NCI-H1417 treated with DMSO at 0.1 percent for 48 hours (cell line): ENCODE measurements at regions not wholly inside any gene's neighbourhood (a gene's known extent, or its start where the extent isn't known, plus 50 kb on each side); places are given as distances from the start of the nearest gene placed in this dataset.
"Not testable (repeated sequence)": the region's sequence is repeated elsewhere in the genome, so short reads cannot be mapped to it uniquely, and the experiment has no call there.

Experiments used
- DNase-seq: peaks from one replicate; lab custom pipeline; 2025; lab: John Stamatoyannopoulos, UW

DNA sequence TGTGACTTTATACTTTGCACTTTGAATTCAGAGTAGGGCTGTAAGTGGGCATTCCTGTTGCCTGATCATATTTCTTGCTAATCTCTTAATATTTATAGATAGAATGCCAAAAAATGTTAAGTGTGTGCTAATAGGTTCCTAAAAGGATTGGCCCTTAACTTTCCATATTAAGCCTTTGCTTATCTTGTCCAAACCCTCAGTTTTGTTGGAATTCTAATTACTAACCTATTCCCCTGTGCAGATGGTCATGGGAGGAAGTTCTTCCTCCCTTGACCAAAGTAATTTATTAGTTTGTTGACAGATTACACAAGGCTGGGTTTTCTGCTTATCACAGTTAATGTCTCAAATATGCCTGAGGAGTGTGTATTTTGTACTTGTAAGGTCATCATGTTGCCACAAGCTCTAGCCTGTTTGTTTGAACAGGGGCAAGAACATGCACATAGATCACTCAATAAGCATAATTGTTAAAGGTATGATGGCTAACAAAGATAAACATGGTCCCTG is 541.1 kb upstream of the SPRY2 start:
- peak; percentile 96 for DNase-seq

DNA sequence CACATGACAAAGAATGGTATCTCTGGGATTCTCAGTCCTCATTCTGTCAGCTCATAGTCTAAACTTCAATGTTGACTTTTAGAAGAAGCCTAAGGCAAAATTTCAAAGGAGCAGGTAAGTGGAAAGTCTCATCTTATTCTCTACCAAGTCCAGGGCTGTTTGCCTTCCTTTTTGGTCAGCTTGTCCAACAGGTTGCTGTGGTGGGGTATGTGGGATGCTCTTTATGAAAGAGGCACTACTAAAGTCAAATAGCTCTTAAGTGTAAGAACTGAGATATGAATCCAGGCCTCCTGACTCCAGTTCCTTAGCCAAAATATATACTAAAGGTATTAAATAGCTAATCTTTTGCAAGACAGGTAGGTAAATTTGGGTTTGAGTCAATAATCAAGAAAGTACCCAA is 540.6 kb upstream of the SPRY2 start:
- DNase-seq: no peak

DNA sequence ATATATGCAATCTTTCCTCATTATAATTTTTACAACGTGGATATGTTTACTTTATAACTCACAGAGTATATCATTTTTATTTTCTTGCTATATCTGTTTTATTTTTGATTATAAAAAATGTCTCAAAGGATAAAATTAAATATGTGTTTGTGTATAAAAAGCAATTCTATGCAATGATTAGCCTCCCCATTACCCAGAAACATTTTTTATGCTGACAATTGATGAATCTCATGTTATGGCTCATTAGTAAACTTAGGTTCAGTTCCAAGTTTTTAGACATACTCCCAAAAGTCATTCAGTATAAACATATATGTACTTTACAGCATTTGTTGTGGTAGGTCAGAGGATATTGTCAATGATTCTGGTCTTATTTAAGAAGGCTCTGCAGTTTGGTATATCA is 540.1 kb upstream of the SPRY2 start:
- no peak for DNase-seq

DNA sequence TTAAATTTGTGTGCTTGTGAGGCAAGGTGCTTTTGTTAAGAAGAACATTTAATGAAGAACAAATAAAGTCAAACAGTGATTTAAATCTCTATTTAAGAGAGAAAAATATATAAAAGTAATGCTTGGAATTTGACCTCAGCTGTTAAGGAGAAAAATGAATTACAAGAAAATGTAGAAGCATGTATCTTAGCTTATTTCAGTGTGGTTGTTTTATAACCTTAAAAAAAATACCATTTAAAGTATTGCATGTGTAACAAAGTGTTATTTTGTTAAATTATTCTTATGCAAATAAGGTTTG is 537.0 kb upstream of the SPRY2 start:
- DNase-seq: no peak

DNA sequence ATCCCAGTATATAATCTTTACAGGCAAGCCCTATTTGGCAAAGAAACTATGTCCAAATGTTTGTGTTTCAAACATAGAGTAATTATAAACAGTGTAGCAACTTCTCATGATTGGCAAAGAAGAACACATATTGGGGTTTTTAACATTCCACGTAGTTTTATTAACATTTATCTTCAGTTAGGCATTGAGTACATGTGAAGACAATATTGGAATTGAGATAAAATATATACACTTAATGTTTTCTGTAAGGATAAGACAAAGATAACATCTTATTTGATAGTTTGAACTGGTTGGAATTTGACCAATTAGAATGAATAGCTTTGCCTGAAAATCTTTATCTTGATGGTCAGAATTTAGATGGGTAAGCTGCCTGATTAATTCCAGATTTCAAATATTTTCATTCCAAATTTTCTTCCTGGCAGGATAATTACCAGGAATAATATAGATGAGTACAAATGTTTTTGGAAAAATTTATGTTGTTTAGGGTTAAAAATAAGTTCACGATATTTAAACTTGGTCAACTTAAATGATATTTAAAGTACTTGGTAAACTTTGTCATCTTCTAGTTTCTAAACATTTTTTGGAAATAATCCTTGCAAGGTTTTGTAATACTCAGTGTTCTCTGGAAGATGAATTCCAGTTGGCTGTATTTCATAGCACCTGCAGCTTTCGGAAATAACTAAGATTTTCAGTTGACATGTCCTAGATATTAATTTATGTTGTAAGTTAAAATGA is 536.5 kb upstream of the SPRY2 start:
- no peak for DNase-seq

DNA sequence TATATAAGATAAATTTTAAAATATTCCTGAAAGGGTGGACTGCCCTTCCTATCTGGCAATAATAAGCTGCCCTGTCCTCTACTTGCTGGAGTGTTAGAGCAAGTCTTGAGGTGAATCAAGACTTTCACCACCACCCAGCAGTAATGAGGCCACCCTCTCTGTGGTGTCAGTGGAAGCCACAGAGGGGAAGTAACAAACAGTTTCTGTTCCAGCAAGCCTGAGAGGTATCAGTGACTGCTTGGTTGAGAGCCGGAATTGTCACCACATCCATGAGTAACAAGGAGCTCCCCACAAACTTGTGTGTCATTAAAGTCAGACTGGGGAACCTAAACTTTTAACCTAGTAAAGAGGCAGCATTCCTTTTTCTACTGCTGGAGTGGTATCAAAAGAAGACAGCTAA is 532.7 kb upstream of the SPRY2 start:
- DNase-seq: no peak

DNA sequence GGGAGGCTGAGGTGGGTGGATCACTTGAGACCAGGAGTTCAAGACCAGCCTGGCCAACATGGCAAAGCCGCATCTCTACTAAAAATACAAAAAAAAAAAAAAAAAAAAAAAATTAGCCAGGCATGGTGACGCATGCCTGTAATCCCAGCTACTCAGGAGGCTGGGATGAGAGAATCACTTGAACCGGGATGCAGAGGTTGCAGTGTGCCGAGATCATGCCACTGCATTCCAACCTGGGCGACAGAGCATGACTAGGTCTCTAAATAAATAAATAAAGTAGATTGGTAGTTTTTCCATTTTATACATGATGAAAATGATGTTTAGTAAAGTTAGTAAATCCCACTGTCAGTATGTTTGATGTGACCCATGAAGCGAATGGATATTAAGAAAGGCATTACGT is 531.0 kb upstream of the SPRY2 start:
- DNase-seq: not testable (repeated sequence)

DNA sequence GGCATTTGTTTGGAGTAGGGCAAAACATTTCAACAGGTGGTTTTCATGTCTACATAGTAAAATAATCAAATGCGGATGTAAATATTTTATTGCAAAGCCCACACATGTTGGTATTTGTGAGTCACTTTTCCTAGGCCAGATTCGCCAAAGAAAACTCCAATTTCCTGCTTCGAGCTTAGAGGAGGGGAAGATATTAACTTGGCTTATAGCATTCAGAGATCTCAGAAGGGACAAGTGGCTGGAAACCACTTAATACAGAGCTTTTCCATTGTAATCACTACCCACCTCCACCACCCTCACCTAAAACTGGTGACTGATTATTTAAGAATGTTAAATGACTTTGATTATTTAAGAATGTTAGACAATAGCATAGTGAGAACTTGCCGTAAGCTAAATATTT is 530.6 kb upstream of the SPRY2 start:
- DNase-seq: no peak

DNA sequence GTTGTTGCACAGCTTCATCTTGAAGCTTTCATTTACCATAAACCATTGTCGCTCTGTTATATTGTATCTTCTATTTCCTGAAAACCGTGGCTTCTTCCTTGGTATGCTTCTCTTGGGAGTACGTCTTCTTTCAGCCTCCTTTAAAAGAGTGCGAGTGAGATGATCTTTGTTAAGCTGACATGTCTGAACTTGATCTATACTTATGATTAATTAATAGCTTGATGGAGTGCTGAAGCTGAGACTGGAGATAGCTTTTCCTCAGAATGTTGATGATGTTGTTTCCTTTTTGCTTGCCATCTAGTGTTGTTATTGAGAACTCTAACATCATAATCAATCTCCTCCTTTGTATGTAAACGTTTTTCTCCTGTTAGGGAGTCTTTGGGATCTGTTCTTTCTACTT is 529.3 kb upstream of the SPRY2 start:
- DNase-seq: no peak

DNA sequence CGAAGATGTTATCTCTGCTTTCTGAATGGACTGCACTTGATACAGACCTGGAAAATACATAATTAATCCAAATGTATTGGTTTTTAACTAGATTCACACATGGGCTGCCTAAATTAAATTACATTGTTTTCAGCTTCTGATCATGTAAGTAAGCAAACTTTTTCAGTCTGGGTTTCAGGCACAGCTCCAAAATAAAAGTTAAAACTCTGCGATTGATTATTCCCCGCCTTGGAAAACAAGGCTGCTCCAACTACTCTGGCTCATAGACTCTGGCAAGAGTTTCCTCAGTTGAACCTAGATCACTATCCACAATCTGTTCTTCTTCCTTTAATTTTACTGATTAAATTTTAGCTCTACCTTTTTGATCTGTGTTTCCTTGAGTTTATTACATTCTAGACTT is 526.0 kb upstream of the SPRY2 start:
- no peak for DNase-seq

DNA sequence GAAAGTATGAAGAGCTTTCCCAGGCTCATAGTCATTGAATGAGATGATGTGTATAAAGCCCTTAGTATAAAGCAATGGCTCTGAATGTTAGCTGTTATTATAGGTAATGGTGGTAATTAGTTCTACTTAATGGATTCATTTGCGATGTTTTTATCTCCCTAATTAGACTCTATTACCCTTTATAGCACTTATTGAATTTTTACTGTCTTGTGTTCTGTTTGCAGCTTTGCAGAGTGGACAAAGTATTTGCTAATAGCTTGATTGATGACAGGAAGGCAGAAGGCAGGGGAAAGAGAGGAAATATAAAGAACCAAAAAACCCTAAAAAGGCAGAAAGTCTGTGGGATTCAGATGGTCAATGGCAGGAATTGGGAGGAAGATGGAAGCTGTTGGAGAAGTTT is 524.4 kb upstream of the SPRY2 start:
- DNase-seq: peak; percentile 97

DNA sequence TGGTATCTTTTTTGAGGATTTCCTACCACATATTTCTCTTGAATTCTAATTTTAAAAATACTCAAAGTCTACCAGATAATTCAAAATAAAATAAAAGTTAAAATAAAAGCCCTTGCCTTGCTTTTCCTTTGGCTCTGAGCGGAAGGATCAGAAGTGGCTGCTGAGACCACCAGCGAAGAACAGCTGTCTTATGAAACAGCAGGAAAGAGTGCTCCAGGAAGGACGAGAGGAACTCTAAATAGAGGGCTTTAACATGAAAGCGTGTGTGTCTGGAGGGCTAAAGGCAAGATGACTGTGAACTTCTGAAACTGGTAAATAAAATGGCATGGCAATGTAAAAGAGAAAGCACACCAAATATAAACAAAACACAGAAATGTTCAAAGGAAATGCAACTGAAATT is 521.5 kb upstream of the SPRY2 start:
- no peak for DNase-seq

DNA sequence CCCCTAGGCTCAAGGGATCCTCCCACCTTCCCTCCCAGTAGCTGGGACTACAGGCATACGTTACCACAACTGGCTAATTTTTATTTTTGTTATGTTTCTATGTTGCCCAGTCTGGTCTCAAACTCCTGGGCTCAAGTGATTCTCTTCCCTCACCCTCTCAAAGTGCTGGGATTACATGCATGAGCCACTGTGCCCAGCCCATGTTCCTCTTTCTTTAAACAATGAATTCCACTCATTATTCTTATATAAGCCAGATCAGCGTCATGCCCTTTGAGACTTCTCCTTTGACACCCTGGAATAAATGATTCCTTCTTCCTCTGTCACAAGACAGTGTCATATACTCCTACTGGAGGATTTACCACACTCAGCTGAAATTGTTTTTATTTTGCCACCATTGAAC is 519.9 kb upstream of the SPRY2 start:
- DNase-seq: no peak

DNA sequence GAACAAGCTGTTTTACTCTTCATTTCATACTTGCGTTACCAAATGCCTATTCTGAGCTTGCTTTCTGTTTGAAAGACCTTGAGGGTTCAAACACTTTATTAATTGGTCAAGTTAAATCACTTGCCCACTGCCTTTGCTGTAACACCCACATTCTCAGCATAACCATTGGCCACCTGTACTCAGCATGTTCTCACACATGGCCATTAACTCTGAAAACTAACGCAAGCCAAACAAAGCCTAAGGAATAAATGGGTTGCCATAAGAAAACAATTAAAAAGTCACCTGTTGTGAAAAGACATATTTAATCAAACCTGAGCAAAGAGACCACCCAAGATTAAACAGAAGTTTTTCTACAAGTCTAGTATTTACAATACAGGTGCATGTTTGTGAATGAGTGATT is 517.2 kb upstream of the SPRY2 start:
- DNase-seq: peak; percentile 18

DNA sequence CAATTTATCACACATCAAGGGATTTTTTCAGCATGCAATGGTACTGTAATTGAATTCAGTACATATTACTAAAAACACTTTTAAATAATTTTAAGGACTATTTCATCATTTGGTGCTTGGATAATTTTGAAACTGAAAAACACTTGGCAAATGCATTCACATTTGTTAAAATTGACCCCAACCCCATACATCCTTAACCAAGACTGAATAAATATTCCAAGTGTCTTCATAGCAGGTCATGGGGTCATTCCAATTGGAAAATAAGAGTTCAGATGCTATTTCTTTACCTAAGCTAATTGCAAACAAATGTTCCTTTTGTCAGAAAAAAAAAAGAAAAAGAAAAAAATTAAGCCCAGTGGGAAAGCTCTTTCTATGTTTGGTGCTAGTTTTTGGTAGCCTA is 516.4 kb upstream of the SPRY2 start:
- no peak for DNase-seq

DNA sequence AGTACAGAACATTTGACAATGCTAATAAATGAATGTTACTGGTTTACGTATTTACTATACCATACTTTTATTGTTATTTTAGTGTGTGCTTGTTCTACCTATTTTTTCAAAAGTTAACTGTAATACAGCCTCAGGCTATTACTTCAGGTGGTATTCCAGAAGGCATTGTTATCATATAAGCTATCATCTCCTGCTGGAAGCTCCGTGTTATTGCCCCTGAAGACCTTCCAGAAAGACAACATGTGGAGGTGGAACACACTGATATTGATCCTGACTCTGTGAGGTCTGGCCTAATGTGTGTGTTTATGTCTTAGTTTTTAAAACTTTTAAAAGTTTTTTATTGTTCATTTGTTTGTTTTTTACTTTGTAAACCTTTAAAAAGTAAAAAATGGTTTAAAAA is 509.8 kb upstream of the SPRY2 start:
- DNase-seq: no peak

DNA sequence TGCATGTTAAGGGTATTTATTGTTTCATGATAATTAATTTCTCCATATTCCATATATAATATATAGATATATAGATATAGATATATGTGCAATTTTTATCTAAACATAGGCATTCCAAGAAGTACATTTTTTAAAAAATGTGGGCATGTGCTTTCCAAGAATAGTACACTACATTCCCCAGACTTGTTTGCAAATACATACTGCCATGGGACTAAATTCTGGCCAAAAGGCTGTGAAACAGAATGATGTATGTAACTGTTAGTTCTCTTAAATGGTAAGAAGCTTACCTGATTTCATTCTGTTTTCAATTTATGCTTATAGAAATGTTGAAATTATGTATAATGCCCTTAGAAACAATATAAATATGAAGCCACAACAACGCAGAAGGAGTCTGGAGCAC is 503.2 kb upstream of the SPRY2 start:
- DNase-seq: no peak

DNA sequence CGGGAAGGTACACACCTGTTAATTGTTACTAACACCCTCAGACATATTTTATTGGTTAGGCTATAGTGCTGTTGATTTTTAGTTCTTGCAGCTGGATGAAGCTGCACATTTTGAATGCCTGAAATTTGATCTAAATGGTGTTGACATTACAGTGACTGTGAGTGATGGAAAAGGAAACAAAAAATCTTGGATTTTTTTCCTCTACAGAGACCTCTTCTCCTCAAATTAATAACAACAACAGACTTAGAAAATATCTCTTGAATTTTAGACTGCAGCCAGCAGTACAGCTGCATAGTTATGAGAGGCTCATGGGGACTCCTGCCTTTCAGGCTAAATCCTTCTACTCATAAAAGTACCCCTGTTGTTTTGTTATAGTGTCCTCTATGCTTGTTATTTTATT is 500.5 kb upstream of the SPRY2 start:
- DNase-seq: no peak

DNA sequence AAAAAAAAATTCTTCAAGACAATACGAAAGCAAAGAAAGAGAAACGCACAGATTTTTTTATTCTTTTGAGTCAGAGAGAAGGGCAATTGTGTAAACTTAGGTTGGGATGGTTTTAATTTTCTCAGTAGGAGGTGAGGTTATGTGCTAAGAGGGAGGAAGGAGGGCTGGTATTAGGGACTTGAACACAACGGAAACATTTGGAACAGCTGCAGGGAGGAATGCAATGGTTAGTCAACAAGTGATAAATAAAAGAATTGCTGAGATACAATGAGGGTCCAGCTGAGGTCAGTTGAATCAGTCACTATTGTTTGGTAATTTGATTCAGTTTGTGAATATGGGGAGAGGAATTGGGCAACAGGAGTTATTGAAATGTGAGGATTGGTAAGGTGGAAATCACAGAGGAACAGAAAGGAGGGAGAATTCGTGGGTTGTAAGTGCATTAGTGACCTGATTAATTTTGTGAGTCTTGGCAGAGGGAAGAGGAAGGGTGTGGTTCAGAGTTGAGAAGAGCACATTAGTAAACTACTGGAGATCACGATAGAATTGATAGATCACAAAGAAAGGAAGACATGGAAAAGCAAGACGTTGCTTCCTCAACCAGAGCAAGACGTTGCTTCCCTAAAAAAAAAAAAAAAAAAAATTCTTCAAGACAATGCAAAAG is 499.5 kb upstream of the SPRY2 start:
- DNase-seq: no peak

DNA sequence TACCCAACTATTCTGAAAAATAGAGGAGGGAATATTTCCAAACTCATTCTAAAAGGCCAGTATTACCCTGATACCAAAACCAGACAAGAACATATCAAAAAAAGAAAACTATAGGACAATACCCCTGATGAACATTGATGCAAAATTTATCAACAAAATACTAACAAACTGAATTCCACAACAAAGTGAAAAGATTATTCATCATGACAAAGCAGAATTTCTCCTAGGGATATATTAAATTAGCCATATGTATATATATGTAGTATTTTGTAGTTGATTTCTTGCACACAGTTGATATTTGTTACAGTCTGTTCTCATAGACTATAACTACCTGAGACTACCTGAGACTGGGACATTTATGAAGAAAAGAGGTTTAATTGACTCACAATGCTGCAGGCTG is 495.0 kb upstream of the SPRY2 start:
- no peak for DNase-seq

DNA sequence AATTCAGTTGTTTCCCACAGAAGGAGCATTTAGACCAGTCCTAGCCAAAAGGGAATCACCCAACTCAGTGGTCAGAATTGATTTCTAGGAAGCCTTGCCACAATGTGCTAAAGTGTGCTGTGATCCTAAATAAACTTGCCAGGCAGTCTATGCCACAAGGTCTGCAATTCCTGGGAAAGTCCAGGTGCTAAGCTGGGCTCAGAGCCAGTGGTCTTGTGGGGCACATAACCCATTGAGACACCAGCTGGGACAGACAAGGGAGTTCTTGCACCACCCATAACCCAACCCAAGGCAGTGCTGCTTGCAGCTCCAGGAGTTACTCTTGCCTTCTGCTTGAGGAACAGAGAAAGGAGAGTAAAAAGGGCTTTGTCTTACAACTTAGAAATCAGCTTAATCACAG is 489.5 kb upstream of the SPRY2 start:
- no peak for DNase-seq

DNA sequence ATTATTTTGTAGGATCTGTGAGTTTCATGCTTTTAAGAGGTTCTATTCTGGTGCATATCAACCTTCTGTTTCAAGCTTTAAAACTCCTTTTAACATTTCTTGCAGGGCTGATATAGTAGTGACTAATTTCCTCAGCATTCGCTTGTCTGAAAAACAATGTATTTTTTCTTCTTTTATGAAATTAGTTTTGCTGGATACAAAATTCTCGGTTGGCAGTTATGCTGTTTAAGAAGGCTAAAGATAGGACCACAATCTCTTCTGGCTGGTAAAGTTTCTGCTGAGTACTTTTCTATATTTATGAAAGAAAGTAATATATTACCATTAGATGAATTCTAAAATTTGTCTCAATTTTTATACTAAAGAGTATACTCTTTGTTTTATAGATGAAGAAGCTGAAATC is 487.8 kb upstream of the SPRY2 start:
- DNase-seq: no peak

DNA sequence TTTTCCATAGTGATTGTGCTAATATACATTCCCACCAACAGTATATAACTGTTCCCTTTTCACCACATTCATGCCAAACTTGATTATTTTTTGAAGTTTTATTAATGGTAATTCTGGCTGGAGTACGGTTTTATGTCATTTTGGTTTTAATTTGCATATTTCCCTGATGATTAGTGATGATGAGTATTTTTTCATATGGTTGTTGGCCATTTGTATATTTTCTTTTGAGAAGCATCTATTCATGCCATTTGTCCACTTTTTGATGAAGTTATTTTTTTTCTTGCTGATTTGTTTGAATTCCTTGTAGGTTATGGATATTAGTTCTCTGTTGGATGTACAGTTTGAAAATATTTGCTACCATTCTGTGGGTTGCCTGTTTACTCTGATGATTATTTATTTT is 484.4 kb upstream of the SPRY2 start:
- DNase-seq: no peak

DNA sequence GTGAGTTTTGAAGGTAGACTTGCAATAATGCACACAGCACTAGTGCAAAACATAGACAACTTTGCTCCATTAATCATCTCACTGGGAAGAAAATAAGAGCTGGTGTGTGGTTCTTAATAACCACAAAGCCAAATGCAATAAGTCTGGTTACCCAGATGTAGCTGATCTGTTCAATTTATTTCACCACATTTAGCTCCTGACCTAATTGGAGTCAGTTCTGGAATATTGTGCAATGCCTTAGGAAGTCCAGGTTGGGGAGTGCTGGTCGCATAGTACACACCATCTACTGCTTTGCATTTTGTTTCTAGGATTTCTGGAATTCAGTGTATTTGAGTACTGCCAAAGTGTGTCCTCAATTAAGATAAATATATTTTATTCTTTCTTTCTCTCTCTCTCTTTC is 483.3 kb upstream of the SPRY2 start:
- DNase-seq: no peak
